GM21619 (cell line): ENCODE measurements at regions not wholly inside any gene's neighbourhood (a gene's known extent, or its start where the extent isn't known, plus 50 kb on each side); places are given as distances from the start of the nearest gene placed in this dataset.

Experiments
- ATAC-seq: cut with Tn5 transposase; IDR thresholded peaks from one replicate; pipeline ENCODE4 v1.9.1; 2021; ENCODE audit not compliant: unreplicated experiment

- no peak for ATAC-seq
Measured at GRCh38 chr2:234661175-234661574, 164.3 kb upstream of the ARL4C start.

- ATAC-seq, result no peak
Measured at GRCh38 chr2:234655706-234656105, 158.8 kb upstream of the ARL4C start.

DNA sequence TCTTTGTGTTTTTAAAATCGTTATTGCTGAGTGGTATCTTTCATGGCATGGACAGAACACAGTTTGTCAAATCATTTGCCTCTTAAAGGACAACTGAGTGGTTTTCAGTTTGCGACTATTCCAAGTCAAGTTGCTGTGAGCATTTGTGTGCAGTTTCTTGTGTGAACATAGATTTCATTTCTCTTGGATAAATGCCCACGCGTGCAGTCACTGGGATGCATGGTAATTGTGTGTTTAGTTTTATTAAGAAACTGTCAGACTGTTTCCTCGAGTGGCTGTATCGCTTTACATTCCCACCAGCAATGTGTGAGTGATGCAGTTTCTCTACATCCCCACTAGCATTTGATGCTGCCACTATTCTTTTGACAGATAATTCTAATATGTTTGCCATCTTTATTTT, 154.0 kb upstream of the ARL4C start:
- ATAC-seq, result no peak

GRCh38 chr2:234649951-234650350, 153.1 kb upstream of the ARL4C start:
- ATAC-seq, result no peak

- no peak for ATAC-seq
Measured at GRCh38 chr2:234643407-234643806, 146.5 kb upstream of the ARL4C start.

- no peak for ATAC-seq
Measured at GRCh38 chr2:234641086-234641485, 144.2 kb upstream of the ARL4C start.

GRCh38 chr2:234640657-234641056, 143.8 kb upstream of the ARL4C start:
- no peak for ATAC-seq

DNA sequence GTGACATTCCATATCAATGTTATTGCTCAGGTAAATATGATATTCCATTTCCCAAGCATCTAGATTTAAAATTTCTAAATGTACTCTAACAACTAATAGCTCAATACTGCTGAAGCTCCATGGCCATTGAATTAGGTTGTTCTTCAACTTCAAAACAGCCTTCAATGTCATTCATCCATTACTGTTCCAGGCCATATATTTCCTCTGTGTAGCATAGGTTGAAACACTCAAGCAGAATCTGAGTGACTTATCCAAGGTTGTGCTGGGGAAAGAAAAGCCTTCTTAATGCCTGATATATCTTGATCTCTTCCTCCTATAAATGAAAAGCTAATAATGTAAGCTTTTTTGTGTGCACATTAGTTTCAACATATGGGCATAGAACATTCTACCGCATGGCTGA, 142.1 kb upstream of the ARL4C start:
- no peak for ATAC-seq

DNA sequence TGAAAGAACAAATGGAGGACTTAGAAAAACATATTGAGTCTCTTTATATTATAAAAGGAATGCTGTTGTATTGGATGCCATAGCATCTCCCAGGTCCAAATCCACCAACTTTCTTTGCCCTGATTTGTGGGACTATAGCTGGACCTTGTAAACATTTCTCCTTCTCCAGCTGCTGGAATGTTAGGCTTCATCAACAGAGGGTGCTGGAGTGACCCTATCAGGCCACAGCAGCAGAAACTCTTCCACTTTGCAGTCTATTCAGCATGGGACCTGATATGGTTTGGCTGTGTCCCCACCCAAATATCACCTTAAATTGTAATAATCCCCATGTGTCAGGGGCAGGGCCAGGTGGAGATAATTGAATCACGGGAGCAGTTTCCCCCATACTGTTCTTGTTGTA, 138.4 kb upstream of the ARL4C start:
- no peak for ATAC-seq

- no peak for ATAC-seq
Measured at GRCh38 chr2:234633581-234634230, 136.8 kb upstream of the ARL4C start.

GRCh38 chr2:234632527-234633391, 135.9 kb upstream of the ARL4C start:
- no peak for ATAC-seq

GRCh38 chr2:234631646-234632514, 135.0 kb upstream of the ARL4C start:
- ATAC-seq, result no peak

GRCh38 chr2:234630801-234631261, 133.9 kb upstream of the ARL4C start:
- no peak for ATAC-seq

GRCh38 chr2:234629596-234629995, 132.7 kb upstream of the ARL4C start:
- no peak for ATAC-seq

- ATAC-seq, result no peak
Measured at GRCh38 chr2:234628953-234629352, 132.1 kb upstream of the ARL4C start.

- ATAC-seq, result no peak
Measured at GRCh38 chr2:234627308-234627707, 130.4 kb upstream of the ARL4C start.

- ATAC-seq, result no peak
Measured at GRCh38 chr2:234626566-234627130, 129.8 kb upstream of the ARL4C start.

- no peak for ATAC-seq
Measured at GRCh38 chr2:234625626-234626250, 128.9 kb upstream of the ARL4C start.

DNA sequence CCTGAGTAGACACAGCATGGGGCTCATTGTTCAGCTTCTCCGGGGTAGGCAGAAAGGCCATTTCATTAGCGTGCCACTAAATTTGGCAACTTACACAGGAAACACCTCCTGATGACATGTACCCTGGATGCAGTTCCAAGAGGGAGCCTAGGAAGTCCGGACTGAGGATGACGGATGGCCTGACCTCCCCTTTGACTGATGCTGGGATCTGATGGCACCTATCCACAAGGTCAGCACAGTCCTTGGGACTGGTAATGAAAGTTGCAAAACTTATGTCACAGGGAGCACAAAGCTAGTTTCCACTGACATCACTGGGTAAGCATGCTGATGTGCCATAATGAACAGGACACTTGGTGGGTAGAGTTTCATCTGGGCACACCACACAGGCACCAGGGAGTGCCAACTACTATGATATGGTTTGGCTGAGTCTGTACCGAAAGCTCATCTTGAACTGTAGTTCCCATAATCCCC, 126.7 kb upstream of the ARL4C start:
- no peak for ATAC-seq

DNA sequence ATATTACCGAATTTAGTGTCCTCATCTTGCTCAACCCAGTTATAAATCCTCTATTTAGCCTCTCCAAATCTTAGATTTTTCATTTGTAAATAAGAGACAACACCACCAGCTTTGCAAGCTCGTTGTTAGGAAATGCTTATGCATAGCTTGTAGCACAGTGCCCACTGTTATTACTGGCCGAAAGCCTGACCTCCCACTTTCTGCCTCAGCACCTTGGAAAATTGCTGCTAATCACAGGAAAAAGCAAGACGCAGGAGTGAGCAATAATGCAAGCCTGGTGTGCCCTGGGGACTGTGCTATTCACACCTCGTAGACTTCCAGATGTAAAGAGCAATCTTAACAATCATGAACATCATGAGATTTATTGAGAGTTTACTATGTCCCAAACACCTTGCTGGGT, 124.2 kb upstream of the ARL4C start:
- no peak for ATAC-seq

- no peak for ATAC-seq
Measured at GRCh38 chr2:234620018-234620417, 123.1 kb upstream of the ARL4C start.
